HG02642 (cell line): ENCODE measurements at regions not wholly inside any gene's neighbourhood (a gene's known extent, or its start where the extent isn't known, plus 50 kb on each side); places are given as distances from the start of the nearest gene placed in this dataset.

Source experiments
- ATAC-seq: cut with Tn5 transposase; IDR thresholded peaks from one replicate; pipeline ENCODE4 v1.9.1; 2021; ENCODE audit warnings: mild to moderate bottlenecking; ENCODE audit not compliant: unreplicated experiment, poor library complexity

DNA sequence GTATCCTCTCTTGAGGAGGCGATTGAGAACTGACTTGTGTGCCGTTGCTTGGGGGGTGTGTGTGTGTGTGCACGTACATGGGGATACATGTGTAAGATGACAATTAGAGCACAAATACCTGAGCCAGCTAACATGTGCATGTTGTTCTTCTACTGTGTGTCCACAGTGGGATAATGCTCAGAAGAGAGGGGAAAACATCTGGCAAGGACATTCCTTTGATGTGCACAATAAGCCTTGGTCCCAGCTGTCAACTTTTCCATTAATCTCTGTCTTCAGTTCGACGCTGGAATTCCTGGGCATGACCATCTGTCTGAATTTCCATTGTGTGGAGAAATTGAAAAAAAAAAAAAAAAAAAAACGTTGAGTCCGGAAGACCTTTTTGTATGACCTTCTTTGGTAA lies 592.0 kb upstream of the GALNTL6 start:
- ATAC-seq, result no peak

GRCh38 chr4:171203425-171203824 lies 609.8 kb upstream of the GALNTL6 start:
- ATAC-seq, result no peak

DNA sequence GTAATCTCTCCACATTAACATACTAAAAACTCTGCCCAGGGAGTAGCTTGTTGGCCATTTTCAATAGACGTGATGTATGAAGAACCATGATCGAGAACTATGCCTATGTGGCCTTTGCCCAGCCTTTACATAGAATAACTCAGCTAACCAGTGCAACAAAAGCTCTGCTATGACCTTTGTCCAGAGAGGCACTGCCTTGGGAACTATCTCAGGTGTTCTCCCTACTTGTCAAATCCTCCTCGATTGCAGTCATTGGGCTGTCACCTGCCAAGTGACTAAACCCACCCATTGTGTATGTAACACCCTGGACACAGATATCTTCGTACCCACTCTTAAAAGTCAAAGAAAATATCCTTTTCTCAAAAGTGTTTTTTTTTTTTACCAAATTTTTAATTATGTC lies 610.3 kb upstream of the GALNTL6 start:
- ATAC-seq, result no peak

DNA sequence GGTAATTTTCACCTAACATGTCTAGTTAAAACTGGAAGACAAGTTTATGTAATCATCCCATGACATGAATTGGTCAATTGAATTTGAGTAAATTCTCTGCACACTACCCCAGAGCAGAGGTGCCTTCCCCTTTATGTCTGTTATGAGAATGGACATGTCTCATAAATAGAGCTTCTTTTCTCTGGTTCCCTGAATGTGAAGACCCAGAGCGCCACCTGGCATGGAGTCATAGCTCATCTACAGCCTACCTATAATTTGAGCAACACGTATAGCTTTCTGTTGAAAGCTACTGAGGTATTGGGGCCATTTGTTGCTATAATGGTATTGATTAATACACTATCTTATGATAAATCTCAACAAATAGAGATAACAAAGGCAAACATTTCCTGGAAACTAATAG lies 626.5 kb upstream of the GALNTL6 start:
- no peak for ATAC-seq

DNA sequence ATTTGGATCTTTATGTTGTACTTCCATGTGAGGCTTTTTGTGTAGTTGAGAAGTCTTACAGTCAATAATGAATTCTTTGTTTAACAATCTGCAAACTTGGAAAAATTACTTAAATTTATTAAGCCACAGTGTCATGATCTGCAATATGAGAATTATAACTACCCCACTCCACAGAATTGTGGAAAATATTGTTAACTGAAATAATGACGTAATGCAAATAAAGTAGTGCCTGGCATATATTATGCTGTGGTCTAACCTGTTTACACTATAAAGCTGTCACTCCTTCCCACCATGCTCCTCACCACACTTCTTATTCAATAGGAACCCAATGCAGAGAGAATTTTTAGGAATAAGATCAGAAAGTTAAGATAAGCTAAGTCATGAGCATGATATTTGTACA lies 632.1 kb upstream of the GALNTL6 start:
- ATAC-seq, result no peak

DNA sequence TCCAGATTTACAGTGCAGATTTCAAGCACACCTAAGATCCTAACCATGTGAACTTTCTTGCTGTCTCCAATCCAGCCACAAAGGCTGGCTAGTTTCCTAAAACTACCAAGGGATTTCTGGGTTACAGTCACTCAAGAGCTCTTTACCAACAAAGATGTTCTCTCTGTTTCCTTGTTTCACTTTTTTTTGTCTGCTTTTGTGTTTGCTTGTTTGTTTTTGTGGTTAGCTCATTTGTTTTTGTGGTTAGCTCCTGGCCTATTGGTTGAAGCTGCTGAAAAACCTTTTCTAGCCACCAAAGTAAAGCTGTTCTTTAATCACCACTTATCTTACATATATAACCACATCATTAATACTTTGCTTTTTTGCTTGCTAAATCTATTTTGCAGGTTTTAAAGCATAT lies 642.5 kb upstream of the GALNTL6 start:
- no peak for ATAC-seq

DNA sequence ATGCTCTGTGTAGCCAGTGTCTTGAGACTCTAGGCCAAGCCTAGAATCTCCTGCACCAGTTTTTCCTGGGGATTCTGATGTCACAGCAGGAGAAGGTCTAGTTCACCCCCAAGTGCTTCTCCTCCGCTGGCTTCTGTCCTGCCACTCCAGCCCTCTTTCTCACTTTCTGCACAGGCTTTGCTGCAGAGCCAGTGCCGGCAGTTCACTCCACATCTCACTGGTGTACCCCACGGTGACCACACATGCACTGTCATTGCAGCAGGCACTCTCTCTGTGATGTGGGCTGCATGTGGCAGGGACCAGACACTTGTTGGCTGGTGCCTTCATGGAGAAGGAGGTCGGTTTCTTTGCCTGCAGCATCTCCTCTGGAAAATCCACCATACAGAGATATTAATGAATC lies 643.8 kb upstream of the GALNTL6 start:
- no peak for ATAC-seq

DNA sequence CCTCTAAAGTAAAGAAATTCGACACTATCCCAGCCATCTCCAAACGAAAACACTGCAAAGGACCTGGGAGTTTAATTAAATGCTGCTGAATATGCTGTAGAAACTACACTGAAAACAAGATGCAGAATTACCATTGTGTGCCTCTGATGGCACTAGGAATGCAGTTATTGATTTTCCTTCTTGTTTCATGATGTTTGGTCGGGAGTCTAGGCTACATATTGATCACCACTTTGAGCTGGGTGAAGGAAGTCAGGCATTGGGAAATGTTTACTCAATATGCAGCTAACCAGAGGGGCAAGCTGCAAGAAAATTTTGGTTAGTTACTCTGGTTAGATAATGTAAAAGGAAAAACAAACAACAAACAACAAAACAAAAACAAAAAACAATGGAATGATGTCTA lies 650.7 kb upstream of the GALNTL6 start:
- no peak for ATAC-seq

- no peak for ATAC-seq
Measured at GRCh38 chr4:171157462-171158082, 655.6 kb upstream of the GALNTL6 start.

GRCh38 chr4:171142639-171143038 lies 670.6 kb upstream of the GALNTL6 start:
- no peak for ATAC-seq

- ATAC-seq, result no peak
Measured at GRCh38 chr4:171142045-171142444, 671.2 kb upstream of the GALNTL6 start.

DNA sequence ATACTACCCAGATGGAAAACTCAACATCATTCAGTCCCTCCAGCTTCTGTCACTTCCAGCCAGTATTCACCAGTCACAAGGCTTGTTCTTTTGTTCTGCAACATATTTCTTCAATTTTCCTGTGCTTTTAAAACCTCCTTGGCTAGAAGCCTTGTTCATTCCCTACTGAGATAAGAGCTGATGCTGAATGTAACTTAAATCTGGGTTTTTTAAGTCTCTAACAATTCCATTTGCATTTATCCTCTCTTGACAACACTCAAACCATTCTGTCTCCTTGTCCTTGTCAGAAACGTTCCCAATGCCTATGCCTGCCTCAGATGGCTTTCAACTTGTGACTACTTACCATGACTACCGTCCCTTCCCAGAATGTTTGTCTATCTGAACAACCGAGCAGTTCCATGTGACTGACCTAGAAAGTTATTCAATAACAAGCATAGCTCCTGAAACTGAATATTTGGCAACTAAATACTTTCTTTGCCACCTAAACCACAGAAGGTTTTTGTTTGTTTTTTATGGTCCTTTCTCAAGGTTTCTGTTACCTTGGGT lies 682.9 kb upstream of the GALNTL6 start:
- no peak for ATAC-seq

DNA sequence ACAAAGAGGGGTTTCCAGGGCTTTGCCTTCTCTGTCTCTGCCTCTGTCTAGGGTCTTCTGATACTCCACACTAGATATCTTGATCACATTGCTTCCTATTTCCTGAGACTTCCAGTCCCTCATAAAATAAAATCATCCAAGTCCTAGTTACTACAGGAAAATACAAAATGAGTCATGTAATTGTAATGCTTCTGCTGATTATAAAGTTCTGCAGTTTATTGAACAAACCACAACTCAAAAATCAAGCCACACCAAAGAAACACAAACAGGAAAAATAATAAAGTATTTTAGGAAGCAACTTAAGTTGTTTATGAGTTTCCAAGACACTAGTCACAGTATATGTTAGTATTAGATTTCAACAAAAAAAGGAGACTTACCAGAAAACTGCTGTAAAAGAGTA lies 695.1 kb upstream of the GALNTL6 start:
- no peak for ATAC-seq

- no peak for ATAC-seq
Measured at GRCh38 chr4:171117457-171117856, 695.7 kb upstream of the GALNTL6 start.

DNA sequence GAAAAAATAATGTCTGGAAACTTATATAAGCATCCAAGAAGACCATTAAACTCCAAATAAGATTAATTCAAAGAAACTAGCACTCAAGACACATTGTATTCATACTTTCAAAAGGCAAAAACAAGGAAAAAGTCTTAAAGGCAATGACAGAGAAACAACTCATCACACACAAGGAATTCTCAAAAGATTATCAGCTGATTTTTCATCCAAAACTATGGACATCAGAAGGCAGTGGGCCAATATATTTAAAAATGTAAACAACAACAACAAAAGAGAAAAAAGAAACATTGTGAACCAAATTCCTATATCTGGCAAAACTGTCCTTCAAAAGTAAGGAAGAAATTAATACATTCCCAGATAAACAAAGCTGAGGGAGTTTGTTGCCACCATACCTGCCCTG lies 711.4 kb upstream of the GALNTL6 start:
- no peak for ATAC-seq

DNA sequence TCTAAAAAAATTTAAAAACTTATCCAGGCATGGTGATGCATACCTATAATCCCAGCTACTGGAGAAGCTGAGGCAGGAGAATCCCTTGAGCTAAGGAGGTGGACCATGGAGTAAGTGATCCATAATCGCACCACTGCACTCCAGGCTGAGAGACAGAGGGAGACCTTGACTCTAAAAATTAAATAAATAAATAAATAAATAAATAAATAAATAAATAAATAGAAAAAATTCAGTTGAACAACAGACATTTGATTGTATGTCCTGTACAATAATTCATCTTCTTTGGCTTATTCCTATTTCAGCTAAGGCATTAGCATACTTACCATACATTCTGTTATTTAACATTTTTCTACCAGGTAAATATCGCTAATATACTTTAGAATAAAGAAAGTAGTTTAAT lies 726.1 kb upstream of the GALNTL6 start:
- no peak for ATAC-seq

GRCh38 chr4:171067422-171067821 lies 745.8 kb upstream of the GALNTL6 start:
- no peak for ATAC-seq

DNA sequence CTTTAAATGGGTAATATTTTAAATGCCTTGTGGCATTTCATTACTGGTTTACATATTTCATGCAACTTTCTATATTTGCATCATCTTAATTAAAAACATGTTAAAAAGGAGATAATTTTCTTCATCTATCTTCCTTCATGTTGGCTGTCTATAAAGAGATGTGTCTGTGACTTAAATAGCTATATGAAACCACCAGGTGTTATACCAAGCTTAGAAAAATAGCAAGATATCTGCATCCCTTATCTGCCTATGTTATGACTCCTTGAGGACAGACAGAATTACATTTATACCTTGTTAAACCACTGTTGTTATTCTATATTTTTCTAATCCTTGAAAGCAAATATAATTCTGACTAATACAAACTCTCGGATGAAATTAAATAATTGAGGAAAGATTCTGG lies 763.8 kb upstream of the GALNTL6 start:
- ATAC-seq, result no peak

DNA sequence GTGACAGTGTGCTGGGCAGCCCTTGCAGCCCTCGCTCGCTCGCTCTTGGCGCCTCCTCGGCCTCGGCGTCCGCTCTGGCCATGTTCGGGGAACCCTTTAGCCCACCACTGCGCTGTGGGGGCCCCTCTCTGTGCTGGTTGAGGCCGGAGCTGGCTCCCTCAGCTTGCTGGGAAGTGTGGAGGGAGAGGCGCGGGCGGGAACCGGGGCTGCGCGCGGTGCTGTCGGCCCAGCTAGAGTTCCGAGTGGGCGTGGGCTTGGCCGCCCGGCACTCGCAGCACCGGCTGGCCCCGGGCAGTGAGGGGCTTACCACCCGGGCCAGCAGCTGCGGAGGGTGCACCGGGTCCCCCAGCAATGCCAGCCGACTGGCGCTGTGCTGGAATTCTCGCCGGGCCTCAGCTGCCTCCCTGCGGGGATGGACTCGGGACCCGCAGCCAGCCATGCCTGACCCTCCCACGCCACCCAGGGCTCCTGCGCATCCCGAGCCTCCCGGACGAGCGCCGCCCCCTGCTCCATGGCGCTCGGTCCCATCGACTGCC lies 770.1 kb upstream of the GALNTL6 start:
- ATAC-seq, result no peak

DNA sequence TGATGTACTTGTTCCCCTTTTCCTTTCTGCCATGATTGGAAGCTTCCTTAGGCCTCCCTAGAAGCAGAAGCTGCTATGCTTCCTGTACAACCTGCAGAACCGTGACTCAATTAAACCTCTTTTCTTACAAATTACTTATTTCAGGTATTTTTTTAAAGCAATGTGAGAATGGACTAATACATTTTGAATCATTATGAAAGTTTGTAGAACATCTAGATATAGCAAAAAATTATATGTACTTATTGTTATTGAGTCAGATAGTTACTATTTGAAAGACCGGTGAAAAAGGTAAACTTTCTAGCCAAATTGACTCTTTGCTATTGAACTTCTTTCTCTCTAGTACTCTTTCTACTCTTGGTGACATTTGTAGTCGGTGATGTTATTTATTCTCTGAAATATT lies 777.3 kb upstream of the GALNTL6 start:
- no peak for ATAC-seq

DNA sequence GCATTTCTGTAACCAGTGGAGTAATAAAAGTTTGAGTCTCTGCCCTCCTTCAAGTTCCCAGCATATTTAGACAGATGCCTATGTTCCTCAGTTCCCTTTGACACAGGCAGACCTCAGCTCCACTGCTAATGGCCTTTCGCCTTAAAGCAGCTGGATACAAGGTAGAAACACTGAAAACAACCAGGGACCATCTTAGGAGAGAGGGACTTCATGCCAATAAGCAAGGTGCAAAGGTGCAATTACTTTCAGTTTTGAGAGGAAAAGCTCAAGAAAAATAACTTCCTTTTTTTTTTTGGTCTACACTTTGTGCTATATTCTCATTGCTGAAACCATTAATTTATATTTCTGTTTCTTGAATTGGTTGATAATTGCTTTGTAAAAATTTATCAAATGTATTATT lies 781.9 kb upstream of the GALNTL6 start:
- no peak for ATAC-seq

DNA sequence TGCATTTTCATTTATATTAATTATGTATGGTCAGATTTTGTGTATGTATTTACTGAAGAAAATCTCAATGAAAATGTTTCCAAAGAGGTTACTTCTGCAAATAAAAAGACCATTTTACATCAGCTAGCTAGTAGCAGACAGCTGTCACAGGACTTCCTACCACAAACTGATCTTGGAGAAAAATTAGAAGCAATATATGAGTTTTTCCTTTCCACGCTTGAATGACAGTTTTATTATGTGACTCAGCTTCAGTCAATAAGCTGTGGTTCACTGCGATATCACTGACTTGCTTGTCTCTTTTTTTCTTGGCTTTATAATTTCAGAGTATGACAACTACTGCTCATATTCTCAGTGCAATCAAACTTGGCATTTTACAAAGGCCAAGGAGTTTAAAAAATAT lies 787.4 kb upstream of the GALNTL6 start:
- no peak for ATAC-seq
